HG02943 (cell line): ENCODE measurements at regions not wholly inside any gene's neighbourhood (a gene's known extent, or its start where the extent isn't known, plus 50 kb on each side); places are given as distances from the start of the nearest gene placed in this dataset.

Source experiments
- ATAC-seq: cut with Tn5 transposase; IDR thresholded peaks from one replicate; pipeline ENCODE4 v1.9.1; 2021; ENCODE audit warnings: mild to moderate bottlenecking, low read depth, moderate library complexity; ENCODE audit not compliant: unreplicated experiment

- no peak for ATAC-seq
These were observed 365.3 kb downstream of the NUAK1 start for GRCh38 chr12:105773471-105773870.

GRCh38 chr12:105774037-105774436 is 364.7 kb downstream of the NUAK1 start:
- ATAC-seq: no peak

- no peak for ATAC-seq
These were observed 363.4 kb downstream of the NUAK1 start for GRCh38 chr12:105775343-105775742.

- no peak for ATAC-seq
These were observed 354.5 kb downstream of the NUAK1 start for GRCh38 chr12:105783983-105784947.

GRCh38 chr12:105793421-105793820 is 345.3 kb downstream of the NUAK1 start:
- ATAC-seq: no peak

GRCh38 chr12:105798256-105798845 is 340.4 kb downstream of the NUAK1 start:
- ATAC-seq: no peak

GRCh38 chr12:105799103-105799502 is 339.7 kb downstream of the NUAK1 start:
- ATAC-seq: no peak

GRCh38 chr12:105801351-105801750 is 337.4 kb downstream of the NUAK1 start:
- ATAC-seq: no peak

GRCh38 chr12:105803292-105803691 is 335.5 kb downstream of the NUAK1 start:
- no peak for ATAC-seq

GRCh38 chr12:105804591-105805265 is 334.0 kb downstream of the NUAK1 start:
- ATAC-seq: no peak

GRCh38 chr12:105805730-105806399 is 332.9 kb downstream of the NUAK1 start:
- ATAC-seq: no peak

- no peak for ATAC-seq
These were observed 332.4 kb downstream of the NUAK1 start for GRCh38 chr12:105806400-105806770.

- ATAC-seq: no peak
These were observed 326.4 kb downstream of the NUAK1 start for GRCh38 chr12:105812366-105812765.

- no peak for ATAC-seq
These were observed 325.6 kb downstream of the NUAK1 start for GRCh38 chr12:105813201-105813600.

- no peak for ATAC-seq
These were observed 324.5 kb downstream of the NUAK1 start for GRCh38 chr12:105814283-105814682.

- no peak for ATAC-seq
These were observed 319.2 kb downstream of the NUAK1 start for GRCh38 chr12:105819549-105819948.

GRCh38 chr12:105820429-105821125 is 318.2 kb downstream of the NUAK1 start:
- no peak for ATAC-seq

- ATAC-seq: no peak
These were observed 316.3 kb downstream of the NUAK1 start for GRCh38 chr12:105822131-105823105.

- no peak for ATAC-seq
These were observed 314.9 kb downstream of the NUAK1 start for GRCh38 chr12:105823810-105824209.
